GM12878 (cell line): ENCODE measurements at regions not wholly inside any gene's neighbourhood (a gene's known extent, or its start where the extent isn't known, plus 50 kb on each side); places are given as distances from the start of the nearest gene placed in this dataset.

Experiments used
- GABPA ChIP-seq: IDR thresholded peaks from 2 replicates; pipeline ENCODE4 v1.6.1; 2014; ENCODE audit warnings: antibody characterized with exemption, low read depth, mild to moderate bottlenecking, inconsistent platforms
- GATAD2B ChIP-seq: fragments of 450-650 bp; conservative IDR thresholded peaks from 2 replicates; pipeline ENCODE4 v1.6.1; 2017; ENCODE audit warnings: low read depth, mild to moderate bottlenecking, moderate library complexity
- HCFC1 ChIP-seq: fragments of 150-350 bp; IDR thresholded peaks from 2 replicates; pipeline ENCODE4 v1.6.1; 2014; ENCODE audit warnings: low read length
- NFYB ChIP-seq: IDR thresholded peaks from 2 replicates; pipeline ENCODE4 v1.6.1; 2011; ENCODE audit warnings: low read depth, mild to moderate bottlenecking, low read length, improper control_type of control experiment, moderate library complexity; ENCODE audit not compliant: insufficient read depth
- RAD21 ChIP-seq: IDR thresholded peaks from 2 replicates; pipeline ENCODE4 v1.6.1; 2011; ENCODE audit warnings: mild to moderate bottlenecking, low read depth, low read length, moderate library complexity; ENCODE audit not compliant: insufficient read depth
- SMC3 ChIP-seq: IDR thresholded peaks from 2 replicates; pipeline ENCODE4 v1.6.1; 2011; ENCODE audit warnings: low read length, improper control_type of control experiment, borderline replicate concordance
- YY1 ChIP-seq: IDR thresholded peaks from 2 replicates; pipeline ENCODE4 v1.6.1; 2011; ENCODE audit warnings: low read depth, mild to moderate bottlenecking, low read length
- ZNF24 ChIP-seq: fragments of 450-650 bp; IDR thresholded peaks from 2 replicates; pipeline ENCODE4 v1.6.1; 2017; ENCODE audit warnings: antibody characterized with exemption, mild to moderate bottlenecking
- TF ChIP-seq, protein P1 (sequence below): fragments of 150-350 bp; IDR thresholded peaks from 2 replicates; pipeline ENCODE4 v1.6.1; 2016; ENCODE audit warnings: low read depth, low read length
- TF ChIP-seq, protein P2 (sequence below): fragments of 450-650 bp; formaldehyde crosslinking; IDR thresholded peaks from 2 replicates; pipeline ENCODE4 v1.4.0; 2022; ENCODE audit warnings: mild to moderate bottlenecking, moderate library complexity
- TF ChIP-seq, protein P3 (sequence below): IDR thresholded peaks from 2 replicates; pipeline ENCODE4 v1.6.1; 2011; ENCODE audit warnings: borderline replicate concordance, low read depth, mild to moderate bottlenecking, moderate library complexity, low read length; ENCODE audit not compliant: insufficient read depth, poor library complexity, severe bottlenecking

DNA sequence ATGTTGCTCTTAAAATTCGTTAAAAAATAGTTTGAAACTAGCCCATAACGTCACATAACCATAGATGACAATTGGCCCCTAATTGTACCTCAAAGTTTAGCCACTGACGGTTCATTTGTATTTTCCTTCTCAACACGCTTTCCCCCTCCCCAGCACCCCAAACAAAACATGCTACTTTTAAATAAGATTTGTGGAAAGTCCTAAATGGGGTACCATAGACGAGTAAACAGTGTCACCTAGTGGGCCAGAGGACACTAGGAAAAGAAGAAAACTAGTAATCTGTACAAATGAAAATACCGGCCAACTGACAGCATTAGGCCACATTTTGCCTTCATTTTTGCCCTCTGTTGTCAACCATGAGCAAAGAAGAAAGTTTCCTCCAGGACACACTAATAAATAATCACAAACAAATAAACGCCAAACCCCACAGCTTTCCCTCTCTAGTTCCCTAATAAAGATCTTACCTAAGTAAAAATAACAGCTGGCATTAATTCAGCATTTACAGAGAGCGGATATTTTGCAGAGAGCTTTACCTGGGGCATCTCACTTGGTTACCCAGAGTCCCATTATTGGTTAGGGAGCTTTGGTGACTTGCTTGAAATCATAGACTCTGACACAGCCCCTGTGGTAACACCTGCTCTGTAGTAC, 175.1 kb upstream of the ATP11B start (continued):
- TF ChIP-seq, protein P1, sequence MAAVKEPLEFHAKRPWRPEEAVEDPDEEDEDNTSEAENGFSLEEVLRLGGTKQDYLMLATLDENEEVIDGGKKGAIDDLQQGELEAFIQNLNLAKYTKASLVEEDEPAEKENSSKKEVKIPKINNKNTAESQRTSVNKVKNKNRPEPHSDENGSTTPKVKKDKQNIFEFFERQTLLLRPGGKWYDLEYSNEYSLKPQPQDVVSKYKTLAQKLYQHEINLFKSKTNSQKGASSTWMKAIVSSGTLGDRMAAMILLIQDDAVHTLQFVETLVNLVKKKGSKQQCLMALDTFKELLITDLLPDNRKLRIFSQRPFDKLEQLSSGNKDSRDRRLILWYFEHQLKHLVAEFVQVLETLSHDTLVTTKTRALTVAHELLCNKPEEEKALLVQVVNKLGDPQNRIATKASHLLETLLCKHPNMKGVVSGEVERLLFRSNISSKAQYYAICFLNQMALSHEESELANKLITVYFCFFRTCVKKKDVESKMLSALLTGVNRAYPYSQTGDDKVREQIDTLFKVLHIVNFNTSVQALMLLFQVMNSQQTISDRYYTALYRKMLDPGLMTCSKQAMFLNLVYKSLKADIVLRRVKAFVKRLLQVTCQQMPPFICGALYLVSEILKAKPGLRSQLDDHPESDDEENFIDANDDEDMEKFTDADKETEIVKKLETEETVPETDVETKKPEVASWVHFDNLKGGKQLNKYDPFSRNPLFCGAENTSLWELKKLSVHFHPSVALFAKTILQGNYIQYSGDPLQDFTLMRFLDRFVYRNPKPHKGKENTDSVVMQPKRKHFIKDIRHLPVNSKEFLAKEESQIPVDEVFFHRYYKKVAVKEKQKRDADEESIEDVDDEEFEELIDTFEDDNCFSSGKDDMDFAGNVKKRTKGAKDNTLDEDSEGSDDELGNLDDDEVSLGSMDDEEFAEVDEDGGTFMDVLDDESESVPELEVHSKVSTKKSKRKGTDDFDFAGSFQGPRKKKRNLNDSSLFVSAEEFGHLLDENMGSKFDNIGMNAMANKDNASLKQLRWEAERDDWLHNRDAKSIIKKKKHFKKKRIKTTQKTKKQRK, result no peak
- TF ChIP-seq YY1, result no peak
- peak; percentile 68; the same call in 1 of the 2 replicates for TF ChIP-seq SMC3
- TF ChIP-seq, protein P2, sequence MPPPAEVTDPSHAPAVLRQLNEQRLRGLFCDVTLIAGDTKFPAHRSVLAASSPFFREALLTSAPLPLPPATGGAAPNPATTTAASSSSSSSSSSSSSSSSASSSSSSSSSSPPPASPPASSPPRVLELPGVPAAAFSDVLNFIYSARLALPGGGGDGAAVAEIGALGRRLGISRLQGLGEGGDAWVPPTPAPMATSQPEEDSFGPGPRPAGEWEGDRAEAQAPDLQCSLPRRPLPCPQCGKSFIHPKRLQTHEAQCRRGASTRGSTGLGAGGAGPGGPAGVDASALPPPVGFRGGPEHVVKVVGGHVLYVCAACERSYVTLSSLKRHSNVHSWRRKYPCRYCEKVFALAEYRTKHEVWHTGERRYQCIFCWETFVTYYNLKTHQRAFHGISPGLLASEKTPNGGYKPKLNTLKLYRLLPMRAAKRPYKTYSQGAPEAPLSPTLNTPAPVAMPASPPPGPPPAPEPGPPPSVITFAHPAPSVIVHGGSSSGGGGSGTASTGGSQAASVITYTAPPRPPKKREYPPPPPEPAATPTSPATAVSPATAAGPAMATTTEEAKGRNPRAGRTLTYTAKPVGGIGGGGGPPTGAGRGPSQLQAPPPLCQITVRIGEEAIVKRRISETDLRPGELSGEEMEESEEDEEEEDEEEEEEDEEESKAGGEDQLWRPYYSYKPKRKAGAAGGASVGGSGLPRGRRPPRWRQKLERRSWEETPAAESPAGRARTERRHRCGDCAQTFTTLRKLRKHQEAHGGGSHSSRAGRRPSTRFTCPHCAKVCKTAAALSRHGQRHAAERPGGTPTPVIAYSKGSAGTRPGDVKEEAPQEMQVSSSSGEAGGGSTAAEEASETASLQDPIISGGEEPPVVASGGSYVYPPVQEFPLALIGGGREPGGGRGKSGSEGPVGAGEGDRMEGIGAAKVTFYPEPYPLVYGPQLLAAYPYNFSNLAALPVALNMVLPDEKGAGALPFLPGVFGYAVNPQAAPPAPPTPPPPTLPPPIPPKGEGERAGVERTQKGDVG, result no peak
- TF ChIP-seq GABPA, result no peak
- TF ChIP-seq, protein P3, sequence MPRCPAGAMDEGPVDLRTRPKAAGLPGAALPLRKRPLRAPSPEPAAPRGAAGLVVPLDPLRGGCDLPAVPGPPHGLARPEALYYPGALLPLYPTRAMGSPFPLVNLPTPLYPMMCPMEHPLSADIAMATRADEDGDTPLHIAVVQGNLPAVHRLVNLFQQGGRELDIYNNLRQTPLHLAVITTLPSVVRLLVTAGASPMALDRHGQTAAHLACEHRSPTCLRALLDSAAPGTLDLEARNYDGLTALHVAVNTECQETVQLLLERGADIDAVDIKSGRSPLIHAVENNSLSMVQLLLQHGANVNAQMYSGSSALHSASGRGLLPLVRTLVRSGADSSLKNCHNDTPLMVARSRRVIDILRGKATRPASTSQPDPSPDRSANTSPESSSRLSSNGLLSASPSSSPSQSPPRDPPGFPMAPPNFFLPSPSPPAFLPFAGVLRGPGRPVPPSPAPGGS, result no peak
- peak; percentile 89 for TF ChIP-seq RAD21
- TF ChIP-seq HCFC1, result no peak
- no peak for TF ChIP-seq NFYB
- 0 out of 2 replicates have a peak, but pooled peaks have one; percentile 46 for TF ChIP-seq ZNF24
- no peak for TF ChIP-seq GATAD2B
